CD8-positive, alpha-beta memory T cell (primary cell): ENCODE measurements at regions not wholly inside any gene's neighbourhood (a gene's known extent, or its start where the extent isn't known, plus 50 kb on each side); places are given as distances from the start of the nearest gene placed in this dataset.
"Not testable (repeated sequence)": the region's sequence is repeated elsewhere in the genome, so short reads cannot be mapped to it uniquely, and the experiment has no call there.

Experiments
- CTCF ChIA-PET: fragments of 350-600 bp; sonication (Branson Sonifier 250); formaldehyde crosslinking; loops from one replicate; lab custom pipeline; 2021; ENCODE audit warnings: antibody characterized with exemption; lab: Charles Lee
- POLR2A ChIA-PET: fragments of 350-600 bp; sonication (Branson Sonifier 250); formaldehyde crosslinking; loops from one replicate; lab custom pipeline; 2021; ENCODE audit warnings: antibody characterized with exemption; lab: Charles Lee
- DNase-seq, 5 donors: peaks; one replicate each; pipeline versions ENCODE4 v3.0.0 to v3.0.0-alpha.2; 2020 to 2022; ENCODE audit warnings: mixed read lengths in 1 of 5
- H3K27ac ChIP-seq: one replicate; pipeline ENCODE4 v1.7.0; 2013; ENCODE audit warnings: low read depth, mild to moderate bottlenecking, low read length, moderate library complexity
- H3K27me3 ChIP-seq: 2 replicates; pipeline ENCODE4 v1.7.0; 2013; ENCODE audit warnings: low read length, mild to moderate bottlenecking; ENCODE audit not compliant: insufficient read depth, poor library complexity, severe bottlenecking
- H3K36me3 ChIP-seq: 2 replicates; pipeline ENCODE4 v1.7.0; 2013; ENCODE audit warnings: mild to moderate bottlenecking, low read length, moderate library complexity; ENCODE audit not compliant: insufficient read depth
- H3K4me1 ChIP-seq: 2 replicates; pipeline ENCODE4 v1.7.0; 2013; ENCODE audit warnings: mild to moderate bottlenecking, low read length, moderate library complexity; ENCODE audit not compliant: insufficient read depth
- H3K4me3 ChIP-seq: 2 replicates; pipeline ENCODE4 v1.7.0; 2013; ENCODE audit warnings: mild to moderate bottlenecking, low read length
- H3K9me3 ChIP-seq: 2 replicates; pipeline ENCODE4 v1.7.0; 2013; ENCODE audit warnings: mild to moderate bottlenecking, low read length
- H3K27ac Mint-ChIP-seq, 8 donors: one replicate each; pipeline ENCODE4 v1.8.0; 2020 to 2021; ENCODE audit warnings: mixed read lengths in 8 of 8, mild to moderate bottlenecking in 6 of 8, inconsistent platforms in 3 of 8, moderate library complexity in 3 of 8
- H3K27me3 Mint-ChIP-seq, 2 donors: one replicate each; pipeline ENCODE4 v1.8.0; 2020 to 2021; ENCODE audit warnings: mixed read lengths in 2 of 2, mild to moderate bottlenecking in 1 of 2, moderate library complexity in 1 of 2
- H3K36me3 Mint-ChIP-seq, 3 donors: one replicate each; pipeline ENCODE4 v1.8.0; 2020 to 2021; ENCODE audit warnings: mixed read lengths in 3 of 3, inconsistent platforms in 1 of 3, mild to moderate bottlenecking in 1 of 3
- H3K4me1 Mint-ChIP-seq, 3 donors: one replicate each; pipeline ENCODE4 v1.8.0; 2020 to 2021; ENCODE audit warnings: mixed read lengths in 3 of 3, inconsistent platforms in 1 of 3, mild to moderate bottlenecking in 1 of 3
- H3K4me3 Mint-ChIP-seq, 7 donors: one replicate each; pipeline ENCODE4 v1.8.0; 2020 to 2021; ENCODE audit warnings: mixed read lengths in 7 of 7, mild to moderate bottlenecking in 6 of 7, moderate library complexity in 4 of 7, inconsistent platforms in 2 of 7
- H3K9me3 Mint-ChIP-seq, 5 donors: one replicate each; pipeline ENCODE4 v1.8.0; 2020 to 2022; ENCODE audit warnings: mixed read lengths in 5 of 5, mild to moderate bottlenecking in 3 of 5, moderate library complexity in 2 of 5, inconsistent platforms in 1 of 5

GRCh38 chr14:30045720-30046119, 118.1 kb upstream of the PRKD1 start:
- Mint-ChIP-seq H3K36me3 (no peaks in the 10 kb centered on the region), H3K4me1 (no peaks in the 10 kb centered on the region), H3K9me3 (peaks cover 0 to 15% (median 6%) of the 10 kb centered on the region in 5 donors), H3K27me3 (peaks cover 0 to 1% of the 10 kb centered on the region in 2 donors), H3K27ac (no peak overlapping the region), H3K4me3 (no peak overlapping the region)
- DNase-seq: no peak
- Histone ChIP-seq H3K36me3 (no peaks in the 10 kb centered on the region), H3K27me3 (no peaks in the 10 kb centered on the region), H3K4me3 (no peak overlapping the region), H3K9me3 (no peaks in the 10 kb centered on the region), H3K27ac (no peak overlapping the region), H3K4me1 (no peaks in the 10 kb centered on the region)
- CTCF ChIA-PET: no interaction called here
- POLR2A ChIA-PET: no interaction called here

GRCh38 chr14:30053103-30053502, 125.5 kb upstream of the PRKD1 start:
- Histone ChIP-seq H3K36me3 (no peaks in the 10 kb centered on the region), H3K9me3 (no peaks in the 10 kb centered on the region), H3K27ac (no peak overlapping the region), H3K4me3 (no peak overlapping the region), H3K27me3 (no peaks in the 10 kb centered on the region), H3K4me1 (no peaks in the 10 kb centered on the region)
- no peak for DNase-seq
- no peaks in the 10 kb centered on the region for H3K27me3 Mint-ChIP-seq
- no peaks in the 10 kb centered on the region for H3K4me1 Mint-ChIP-seq
- H3K36me3 Mint-ChIP-seq: no peaks in the 10 kb centered on the region
- POLR2A ChIA-PET: no interaction called here
- H3K9me3 Mint-ChIP-seq: peaks cover 0 to 11% (median 6%) of the 10 kb centered on the region in 5 donors
- CTCF ChIA-PET: no interaction called here
- H3K4me3 Mint-ChIP-seq: no peak overlapping the region
- no peak overlapping the region for H3K27ac Mint-ChIP-seq

- no peak for DNase-seq
- Histone ChIP-seq H3K36me3 (no peaks in the 10 kb centered on the region), H3K9me3 (no peaks in the 10 kb centered on the region), H3K4me1 (no peaks in the 10 kb centered on the region), H3K27me3 (no peaks in the 10 kb centered on the region), H3K4me3 (no peak overlapping the region), H3K27ac (no peak overlapping the region)
- no peak overlapping the region for H3K27ac Mint-ChIP-seq
- H3K4me3 Mint-ChIP-seq: no peak overlapping the region
- H3K4me1 Mint-ChIP-seq: no peaks in the 10 kb centered on the region
- ChIA-PET POLR2A (no interaction called here), CTCF (no interaction called here)
- no peaks in the 10 kb centered on the region for H3K36me3 Mint-ChIP-seq
- H3K27me3 Mint-ChIP-seq: no peaks in the 10 kb centered on the region
- H3K9me3 Mint-ChIP-seq: peaks cover 4 to 11% (median 6%) of the 10 kb centered on the region in 5 donors
Measured at GRCh38 chr14:30054201-30054600, 126.6 kb upstream of the PRKD1 start.

GRCh38 chr14:30058401-30058800, 130.8 kb upstream of the PRKD1 start:
- H3K9me3 Mint-ChIP-seq: peaks cover 2 to 17% (median 6%) of the 10 kb centered on the region in 5 donors
- no peak for DNase-seq
- Histone ChIP-seq H3K27ac (no peak overlapping the region), H3K4me1 (no peaks in the 10 kb centered on the region), H3K9me3 (no peaks in the 10 kb centered on the region), H3K36me3 (no peaks in the 10 kb centered on the region), H3K27me3 (no peaks in the 10 kb centered on the region), H3K4me3 (no peak overlapping the region)
- no peak overlapping the region for H3K4me3 Mint-ChIP-seq
- CTCF ChIA-PET: no interaction called here
- no peak overlapping the region for H3K27ac Mint-ChIP-seq
- POLR2A ChIA-PET: no interaction called here
- peaks cover 0 to 1% (median 0%) of the 10 kb centered on the region in 3 donors for H3K36me3 Mint-ChIP-seq
- no peaks in the 10 kb centered on the region for H3K4me1 Mint-ChIP-seq
- no peaks in the 10 kb centered on the region for H3K27me3 Mint-ChIP-seq

- H3K4me3 ChIP-seq: no peak overlapping the region
- ChIA-PET POLR2A (no interaction called here), CTCF (no interaction called here)
- H3K4me1 ChIP-seq: no peaks in the 10 kb centered on the region
- Mint-ChIP-seq H3K4me3 (no peak overlapping the region), H3K9me3 (peaks cover 2 to 19% (median 7%) of the 10 kb centered on the region in 5 donors), H3K4me1 (no peaks in the 10 kb centered on the region), H3K27me3 (no peaks in the 10 kb centered on the region), H3K36me3 (peaks cover 0 to 1% (median 0%) of the 10 kb centered on the region in 3 donors), H3K27ac (no peak overlapping the region)
- H3K36me3 ChIP-seq: no peaks in the 10 kb centered on the region
- no peak overlapping the region for H3K27ac ChIP-seq
- H3K9me3 ChIP-seq: no peaks in the 10 kb centered on the region
- H3K27me3 ChIP-seq: no peaks in the 10 kb centered on the region
- no peak for DNase-seq
Measured at GRCh38 chr14:30063746-30064145, 136.1 kb upstream of the PRKD1 start.

- peaks cover 0 to 1% (median 0%) of the 10 kb centered on the region in 3 donors for H3K36me3 Mint-ChIP-seq
- H3K9me3 ChIP-seq: no peaks in the 10 kb centered on the region
- H3K27me3 ChIP-seq: no peaks in the 10 kb centered on the region
- DNase-seq: no peak
- no peak overlapping the region for H3K4me3 Mint-ChIP-seq
- no peaks in the 10 kb centered on the region for H3K4me1 Mint-ChIP-seq
- H3K36me3 ChIP-seq: no peaks in the 10 kb centered on the region
- no peak overlapping the region for H3K27ac ChIP-seq
- no peak overlapping the region for H3K27ac Mint-ChIP-seq
- H3K4me3 ChIP-seq: no peak overlapping the region
- ChIA-PET CTCF (no interaction called here), POLR2A (no interaction called here)
- H3K9me3 Mint-ChIP-seq: peaks cover 2 to 25% (median 9%) of the 10 kb centered on the region in 5 donors
- no peaks in the 10 kb centered on the region for H3K4me1 ChIP-seq
- no peaks in the 10 kb centered on the region for H3K27me3 Mint-ChIP-seq
Measured at GRCh38 chr14:30064454-30064853, 136.8 kb upstream of the PRKD1 start.

GRCh38 chr14:30069536-30069935, 141.9 kb upstream of the PRKD1 start:
- DNase-seq: no peak
- Mint-ChIP-seq H3K4me1 (no peaks in the 10 kb centered on the region), H3K36me3 (no peaks in the 10 kb centered on the region), H3K4me3 (no peak overlapping the region), H3K9me3 (peaks cover 8 to 29% (median 10%) of the 10 kb centered on the region in 5 donors), H3K27me3 (no peaks in the 10 kb centered on the region), H3K27ac (no peak overlapping the region)
- H3K4me3 ChIP-seq: no peak overlapping the region
- no peaks in the 10 kb centered on the region for H3K4me1 ChIP-seq
- no peaks in the 10 kb centered on the region for H3K27me3 ChIP-seq
- no peaks in the 10 kb centered on the region for H3K36me3 ChIP-seq
- no peak overlapping the region for H3K27ac ChIP-seq
- CTCF ChIA-PET: no interaction called here
- H3K9me3 ChIP-seq: no peaks in the 10 kb centered on the region
- POLR2A ChIA-PET: no interaction called here

GRCh38 chr14:30072454-30072853, 144.8 kb upstream of the PRKD1 start:
- H3K4me1 Mint-ChIP-seq, H3K27me3 ChIP-seq, H3K36me3 Mint-ChIP-seq, DNase-seq, CTCF ChIA-PET, H3K27ac ChIP-seq, H3K27me3 Mint-ChIP-seq, H3K27ac Mint-ChIP-seq, POLR2A ChIA-PET, H3K36me3 ChIP-seq, H3K4me3 ChIP-seq, H3K9me3 ChIP-seq, H3K4me1 ChIP-seq, H3K4me3 Mint-ChIP-seq: not testable (repeated sequence)
- H3K9me3 Mint-ChIP-seq: peaks cover 6 to 36% (median 11%) of the 10 kb centered on the region in 5 donors

- no peak overlapping the region for H3K4me3 Mint-ChIP-seq
- ChIA-PET POLR2A (no interaction called here), CTCF (no interaction called here)
- Histone ChIP-seq H3K4me3 (no peak overlapping the region), H3K9me3 (no peaks in the 10 kb centered on the region), H3K27ac (no peak overlapping the region), H3K27me3 (no peaks in the 10 kb centered on the region), H3K36me3 (no peaks in the 10 kb centered on the region), H3K4me1 (no peaks in the 10 kb centered on the region)
- H3K4me1 Mint-ChIP-seq: no peaks in the 10 kb centered on the region
- peaks cover 7 to 29% (median 13%) of the 10 kb centered on the region in 5 donors for H3K9me3 Mint-ChIP-seq
- H3K27me3 Mint-ChIP-seq: no peaks in the 10 kb centered on the region
- no peaks in the 10 kb centered on the region for H3K36me3 Mint-ChIP-seq
- no peak for DNase-seq
- H3K27ac Mint-ChIP-seq: no peak overlapping the region
Measured at GRCh38 chr14:30077946-30078345, 150.3 kb upstream of the PRKD1 start.
